ENCODE measurements at regions not wholly inside any gene's neighbourhood (a gene's known extent, or its start where the extent isn't known, plus 50 kb on each side); places are given as distances from the start of the nearest gene placed in this dataset.
"Not testable (repeated sequence)": the region's sequence is repeated elsewhere in the genome, so short reads cannot be mapped to it uniquely, and the experiment has no call there.

- H3K27ac ChIP-seq: no peak overlapping the region
- DNase-seq: no peak
- H3K4me1 ChIP-seq: no peaks in the 10 kb centered on the region
- in situ Hi-C loops (cut with MboI; ENCODE audit: low pct_ligation_motif_present in 1 of 4, low pct_unique_long_range_greater_than_20kb in 1 of 4, low sequenced_read_pairs in 3 of 4) (no loop called here), intact Hi-C loops (cut with DNase I; ENCODE audit: low total_unique reads) (no loop called here)
- H3K4me3 ChIP-seq: no peak overlapping the region
- no CpG with 5 or more reads among the region's 2 CpGs for WGBS, 2 donors (ENCODE audit: low coverage in 1 of 2)
- H3K9me3 ChIP-seq: no peaks in the 10 kb centered on the region
- H3K36me3 ChIP-seq: no peaks in the 10 kb centered on the region
- no peaks in the 10 kb centered on the region for H3K27me3 ChIP-seq
- TF ChIP-seq POLR2AphosphoS5 (IDR thresholded peaks at IDR 0.05) (no peak), EP300 (IDR thresholded peaks at IDR 0.05; ENCODE audit: low read depth) (no peak), POLR2A (IDR thresholded peaks at IDR 0.05) (no peak), CTCF (IDR thresholded peaks at IDR 0.05) (no peak)
These were observed 277.5 kb downstream of the RPS4Y2 start for GRCh38 chrY:21033363-21033762.

- no peak overlapping the region for H3K27ac ChIP-seq
- TF ChIP-seq EP300 (IDR thresholded peaks at IDR 0.05; ENCODE audit: low read depth): no peak
- TF ChIP-seq POLR2A (IDR thresholded peaks at IDR 0.05): no peak
- no peak for TF ChIP-seq CTCF (IDR thresholded peaks at IDR 0.05)
- no peak for TF ChIP-seq POLR2AphosphoS5 (IDR thresholded peaks at IDR 0.05)
- H3K4me1 ChIP-seq: no peaks in the 10 kb centered on the region
- WGBS, 2 donors (ENCODE audit: low coverage in 1 of 2): 43% methylated on average over 1 of the region's 4 CpGs; no CpG with 5 or more reads in 1 of the 2 donors
- no peak for DNase-seq
- no peaks in the 10 kb centered on the region for H3K9me3 ChIP-seq
- no peaks in the 10 kb centered on the region for H3K36me3 ChIP-seq
- in situ Hi-C loops (cut with MboI; ENCODE audit: low pct_ligation_motif_present in 1 of 4, low pct_unique_long_range_greater_than_20kb in 1 of 4, low sequenced_read_pairs in 3 of 4): no loop called here
- H3K4me3 ChIP-seq: no peak overlapping the region
- no peaks in the 10 kb centered on the region for H3K27me3 ChIP-seq
- intact Hi-C loops (cut with DNase I; ENCODE audit: low total_unique reads): no loop called here
These were observed 278.5 kb downstream of the RPS4Y2 start for GRCh38 chrY:21034151-21035061.

DNA sequence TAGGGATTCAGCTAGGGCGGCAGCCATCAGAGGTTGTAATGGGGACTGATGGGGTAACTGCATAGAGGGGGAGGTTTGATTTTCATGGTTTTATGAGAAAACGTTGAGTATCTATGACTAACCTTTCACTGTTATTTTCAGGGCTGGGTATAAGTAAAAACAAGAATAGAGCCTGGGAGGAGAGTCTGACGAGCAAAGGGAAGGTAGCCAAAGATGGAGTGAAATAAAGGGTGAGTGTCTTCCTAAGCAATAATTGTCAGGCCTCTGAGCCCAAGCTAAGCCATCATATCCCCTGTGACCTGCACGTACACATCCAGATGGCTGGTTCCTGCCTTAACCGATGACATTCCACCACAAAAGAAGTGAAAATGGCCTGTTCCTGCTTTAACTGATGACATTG lies 281.5 kb downstream of the RPS4Y2 start:
- H3K27me3 ChIP-seq; DNase-seq; H3K4me1 ChIP-seq; H3K27ac ChIP-seq; H3K4me3 ChIP-seq; intact Hi-C loops (cut with DNase I; ENCODE audit: low total_unique reads); H3K36me3 ChIP-seq; in situ Hi-C loops (cut with MboI; ENCODE audit: low pct_ligation_motif_present in 1 of 4, low pct_unique_long_range_greater_than_20kb in 1 of 4, low sequenced_read_pairs in 3 of 4); H3K9me3 ChIP-seq: not testable (repeated sequence)
- 58% methylated on average over 2 of the region's 5 CpGs; no CpG with 5 or more reads in 1 of the 2 donors for WGBS, 2 donors (ENCODE audit: low coverage in 1 of 2)

DNA sequence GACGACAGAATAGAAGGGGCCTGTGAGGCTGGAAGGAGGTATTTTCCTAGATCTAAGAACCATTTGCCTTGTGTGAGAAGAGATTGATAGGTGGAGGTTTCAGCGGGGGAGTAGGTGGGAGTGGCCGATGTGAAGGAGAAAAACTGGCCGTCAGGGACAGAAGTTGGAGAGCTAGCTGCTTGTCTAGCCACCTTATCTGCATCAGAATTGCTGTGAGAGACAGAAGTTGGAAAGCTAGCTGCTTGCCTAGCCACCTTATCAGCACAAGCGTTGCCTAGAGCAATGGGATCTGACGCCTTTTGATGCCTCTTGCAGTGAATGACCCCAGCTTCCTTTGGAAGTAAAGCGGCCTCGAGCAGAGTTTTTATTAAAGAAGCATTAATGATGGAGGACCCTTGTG lies 283.9 kb downstream of the RPS4Y2 start:
- WGBS, 2 donors (ENCODE audit: low coverage in 1 of 2): 100% methylated on average over 2 of the region's 8 CpGs; no CpG with 5 or more reads in 1 of the 2 donors
- TF ChIP-seq POLR2A (IDR thresholded peaks at IDR 0.05): no peak
- TF ChIP-seq CTCF (IDR thresholded peaks at IDR 0.05): no peak
- TF ChIP-seq POLR2AphosphoS5 (IDR thresholded peaks at IDR 0.05): no peak
- TF ChIP-seq EP300 (IDR thresholded peaks at IDR 0.05; ENCODE audit: low read depth): no peak
- Histone ChIP-seq H3K9me3 (no peaks in the 10 kb centered on the region), H3K27ac (no peak overlapping the region), H3K4me1 (no peaks in the 10 kb centered on the region), H3K4me3 (no peak overlapping the region), H3K27me3 (no peaks in the 10 kb centered on the region), H3K36me3 (no peaks in the 10 kb centered on the region)
- intact Hi-C loops (cut with DNase I; ENCODE audit: low total_unique reads) (no loop called here), in situ Hi-C loops (cut with MboI; ENCODE audit: low pct_ligation_motif_present in 1 of 4, low pct_unique_long_range_greater_than_20kb in 1 of 4, low sequenced_read_pairs in 3 of 4) (no loop called here)
- no peak for DNase-seq

- H3K36me3 ChIP-seq; in situ Hi-C loops (cut with MboI; ENCODE audit: low pct_ligation_motif_present in 1 of 4, low pct_unique_long_range_greater_than_20kb in 1 of 4, low sequenced_read_pairs in 3 of 4); H3K27ac ChIP-seq; H3K9me3 ChIP-seq; DNase-seq; H3K27me3 ChIP-seq; H3K4me1 ChIP-seq; H3K4me3 ChIP-seq; intact Hi-C loops (cut with DNase I; ENCODE audit: low total_unique reads): not testable (repeated sequence)
- no CpG with 5 or more reads among the region's 1 CpG for WGBS, 2 donors (ENCODE audit: low coverage in 1 of 2)
These were observed 284.8 kb downstream of the RPS4Y2 start for GRCh38 chrY:21040711-21041110.
